Neutrophil (primary cell): ENCODE measurements at regions not wholly inside any gene's neighbourhood (a gene's known extent, or its start where the extent isn't known, plus 50 kb on each side); places are given as distances from the start of the nearest gene placed in this dataset.

Source experiments
- H3K27ac ChIP-seq: fragments of 200-600 bp; sonication (generic); 2 replicates; pipeline ENCODE4 v1.5.1; 2016; ENCODE audit warnings: mild to moderate bottlenecking, moderate library complexity
- H3K27me3 ChIP-seq: fragments of 200-600 bp; sonication (generic); 2 replicates; pipeline ENCODE4 v1.6.0; 2016; ENCODE audit warnings: mild to moderate bottlenecking
- H3K36me3 ChIP-seq: fragments of 200-600 bp; sonication (generic); 2 replicates; pipeline ENCODE4 v1.5.1; 2017
- H3K4me1 ChIP-seq, 2 experiments: fragments of 200-600 bp in 1 of 2; sonication (generic) in 1 of 2; 1 replicate in 1 of 2; 2 replicates in 1 of 2; pipeline versions ENCODE4 v1.5.1 to v1.6.1; 2013 to 2016; ENCODE audit warnings: low read depth in 1 of 2, low read length in 1 of 2, mild to moderate bottlenecking in 1 of 2, moderate library complexity in 1 of 2; ENCODE audit not compliant: control insufficient read depth in 1 of 2, insufficient read depth in 1 of 2
- H3K4me3 ChIP-seq, 2 experiments: fragments of 200-600 bp in 1 of 2; sonication (generic) in 1 of 2; 1 replicate in 1 of 2; 2 replicates in 1 of 2; pipeline ENCODE4 v1.5.1; 2013 to 2016; ENCODE audit warnings: low read depth in 1 of 2, low read length in 1 of 2, mild to moderate bottlenecking in 1 of 2, moderate library complexity in 1 of 2
- H3K9me3 ChIP-seq: fragments of 200-600 bp; sonication (generic); 2 replicates; pipeline ENCODE4 v1.5.1; 2016
- CTCF ChIP-seq: fragments of 200-600 bp; sonication (generic); IDR thresholded peaks from 2 replicates; pipeline ENCODE4 v1.5.1; 2016; ENCODE audit warnings: antibody characterized with exemption

GRCh38 chr15:38878026-38878425, 313.4 kb upstream of the RASGRP1 start:
- no peaks in the 10 kb centered on the region for H3K27me3 ChIP-seq
- H3K4me1 ChIP-seq = no peaks in the 10 kb centered on the region
- H3K36me3 ChIP-seq = no peaks in the 10 kb centered on the region
- H3K9me3 ChIP-seq = no peaks in the 10 kb centered on the region
- no peak overlapping the region for H3K27ac ChIP-seq
- no peak for TF ChIP-seq CTCF
- no peak overlapping the region for H3K4me3 ChIP-seq

- no peak overlapping the region for H3K27ac ChIP-seq
- no peaks in the 10 kb centered on the region for H3K36me3 ChIP-seq
- no peak for TF ChIP-seq CTCF
- H3K9me3 ChIP-seq = no peaks in the 10 kb centered on the region
- H3K27me3 ChIP-seq = no peaks in the 10 kb centered on the region
- no peak overlapping the region for H3K4me3 ChIP-seq
- no peaks in the 10 kb centered on the region for H3K4me1 ChIP-seq
These were observed 314.3 kb upstream of the RASGRP1 start for GRCh38 chr15:38878926-38879325.

- no peaks in the 10 kb centered on the region for H3K36me3 ChIP-seq
- no peak for TF ChIP-seq CTCF
- H3K27ac ChIP-seq = no peak overlapping the region
- no peaks in the 10 kb centered on the region for H3K4me1 ChIP-seq
- no peaks in the 10 kb centered on the region for H3K9me3 ChIP-seq
- no peak overlapping the region for H3K4me3 ChIP-seq
- no peaks in the 10 kb centered on the region for H3K27me3 ChIP-seq
These were observed 315.4 kb upstream of the RASGRP1 start for GRCh38 chr15:38879909-38880471.

- Histone ChIP-seq H3K4me1 (no peaks in the 10 kb centered on the region), H3K27ac (no peak overlapping the region), H3K36me3 (no peaks in the 10 kb centered on the region), H3K9me3 (no peaks in the 10 kb centered on the region), H3K4me3 (no peak overlapping the region), H3K27me3 (no peaks in the 10 kb centered on the region)
- TF ChIP-seq CTCF = no peak
These were observed 317.6 kb upstream of the RASGRP1 start for GRCh38 chr15:38882221-38882620.

GRCh38 chr15:38883987-38884386, 319.4 kb upstream of the RASGRP1 start:
- H3K36me3 ChIP-seq = no peaks in the 10 kb centered on the region
- no peak for TF ChIP-seq CTCF
- H3K27me3 ChIP-seq = no peaks in the 10 kb centered on the region
- H3K4me1 ChIP-seq = no peaks in the 10 kb centered on the region
- H3K9me3 ChIP-seq = no peaks in the 10 kb centered on the region
- no peak overlapping the region for H3K27ac ChIP-seq
- no peak overlapping the region for H3K4me3 ChIP-seq

- no peaks in the 10 kb centered on the region for H3K36me3 ChIP-seq
- TF ChIP-seq CTCF = no peak
- no peak overlapping the region for H3K27ac ChIP-seq
- H3K4me3 ChIP-seq = no peak overlapping the region
- H3K4me1 ChIP-seq = no peaks in the 10 kb centered on the region
- H3K9me3 ChIP-seq = no peaks in the 10 kb centered on the region
- no peaks in the 10 kb centered on the region for H3K27me3 ChIP-seq
These were observed 320.4 kb upstream of the RASGRP1 start for GRCh38 chr15:38885001-38885400.
